Fibroblast of lung (primary cell): ENCODE measurements at regions not wholly inside any gene's neighbourhood (a gene's known extent, or its start where the extent isn't known, plus 50 kb on each side); places are given as distances from the start of the nearest gene placed in this dataset.

Experiments
- EZH2 ChIP-seq: IDR thresholded peaks from 2 replicates; pipeline ENCODE4 v1.5.1; 2012; ENCODE audit warnings: low read length, control low read depth, mild to moderate bottlenecking; ENCODE audit errors: missing control alignments
- TF ChIP-seq, protein P1 (sequence below), 2 donors: IDR thresholded peaks in 1 of 2; conservative IDR thresholded peaks in 1 of 2; 1 replicate in 1 of 2; 2 replicates in 1 of 2; pipeline ENCODE4 v1.5.1; 2011 to 2012; ENCODE audit warnings: low read length in 2 of 2, control low read depth in 1 of 2, inconsistent platforms in 1 of 2, low read depth in 1 of 2, mild to moderate bottlenecking in 1 of 2

DNA sequence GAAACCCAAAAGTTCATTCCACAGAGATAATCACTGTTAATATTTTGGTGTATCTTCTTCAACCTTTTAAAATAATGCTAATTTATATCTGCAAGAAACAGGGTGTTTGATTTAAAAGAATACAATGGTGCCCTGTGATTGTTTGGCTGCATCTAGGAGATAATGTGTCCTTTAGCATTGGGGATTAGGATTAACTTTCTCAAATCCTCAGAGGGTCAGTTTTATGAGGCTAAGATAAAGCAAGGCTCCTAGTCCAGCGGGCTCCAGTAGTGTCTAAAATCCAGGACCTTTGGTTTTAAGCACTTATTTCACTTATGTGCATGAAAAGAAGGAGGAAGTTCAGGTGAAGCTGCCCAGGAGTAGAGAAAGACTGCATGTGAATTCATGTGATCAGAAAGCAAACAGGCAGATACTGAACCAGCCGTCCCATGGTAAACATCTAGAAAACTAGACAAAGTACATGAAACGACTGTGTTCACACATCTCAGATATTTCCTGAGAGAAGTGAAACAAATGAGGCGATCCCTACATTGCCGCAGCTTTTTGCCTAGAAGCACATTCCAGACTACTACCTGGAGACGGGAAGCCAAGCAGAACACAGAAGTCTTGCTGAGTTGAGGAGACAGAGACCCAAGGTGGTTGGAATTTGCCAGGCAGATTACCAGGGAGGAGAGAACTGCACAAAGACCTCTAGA lies 129.1 kb upstream of the MAX start:
- TF ChIP-seq, protein P1, sequence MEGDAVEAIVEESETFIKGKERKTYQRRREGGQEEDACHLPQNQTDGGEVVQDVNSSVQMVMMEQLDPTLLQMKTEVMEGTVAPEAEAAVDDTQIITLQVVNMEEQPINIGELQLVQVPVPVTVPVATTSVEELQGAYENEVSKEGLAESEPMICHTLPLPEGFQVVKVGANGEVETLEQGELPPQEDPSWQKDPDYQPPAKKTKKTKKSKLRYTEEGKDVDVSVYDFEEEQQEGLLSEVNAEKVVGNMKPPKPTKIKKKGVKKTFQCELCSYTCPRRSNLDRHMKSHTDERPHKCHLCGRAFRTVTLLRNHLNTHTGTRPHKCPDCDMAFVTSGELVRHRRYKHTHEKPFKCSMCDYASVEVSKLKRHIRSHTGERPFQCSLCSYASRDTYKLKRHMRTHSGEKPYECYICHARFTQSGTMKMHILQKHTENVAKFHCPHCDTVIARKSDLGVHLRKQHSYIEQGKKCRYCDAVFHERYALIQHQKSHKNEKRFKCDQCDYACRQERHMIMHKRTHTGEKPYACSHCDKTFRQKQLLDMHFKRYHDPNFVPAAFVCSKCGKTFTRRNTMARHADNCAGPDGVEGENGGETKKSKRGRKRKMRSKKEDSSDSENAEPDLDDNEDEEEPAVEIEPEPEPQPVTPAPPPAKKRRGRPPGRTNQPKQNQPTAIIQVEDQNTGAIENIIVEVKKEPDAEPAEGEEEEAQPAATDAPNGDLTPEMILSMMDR (conservative IDR thresholded peaks at IDR 0.05 in 1 of 2, IDR thresholded peaks at IDR 0.05 in 1 of 2; ENCODE audit: low read depth in 1 of 2, low read length in 2 of 2): no peak
- TF ChIP-seq EZH2: no peak
